HEK293T (cell line): ENCODE measurements at regions not wholly inside any gene's neighbourhood (a gene's known extent, or its start where the extent isn't known, plus 50 kb on each side); places are given as distances from the start of the nearest gene placed in this dataset.

Experiments
- CTCF ChIA-PET: fragments of 350-600 bp; formaldehyde crosslinking; extraction: SDS; loops from one replicate; lab custom pipeline; 2021; ENCODE audit warnings: antibody characterized with exemption, inconsistent platforms; lab: Yijun Ruan, JAX
- POLR2A ChIA-PET: fragments of 350-600 bp; formaldehyde crosslinking; extraction: SDS; loops from one replicate; lab custom pipeline; 2020; ENCODE audit warnings: antibody characterized with exemption, inconsistent platforms; lab: Yijun Ruan, JAX
- DNase-seq: peaks from one replicate; pipeline ENCODE4 v3.0.0; 2012; ENCODE audit warnings: mixed read lengths; ENCODE audit errors: extremely low spot score
- ARNT ChIP-seq: fragments of 450-650 bp; IDR thresholded peaks from 2 replicates; pipeline ENCODE4 v1.6.1; 2017; ENCODE audit warnings: mild to moderate bottlenecking
- BHLHE40 ChIP-seq: fragments of 450-650 bp; IDR thresholded peaks from 2 replicates; pipeline ENCODE4 v1.6.1; 2016; ENCODE audit warnings: mild to moderate bottlenecking, moderate library complexity, borderline replicate concordance
- CTBP1 ChIP-seq: fragments of 450-650 bp; IDR thresholded peaks from 2 replicates; pipeline ENCODE4 v1.6.1; 2016; ENCODE audit warnings: borderline replicate concordance
- ELF4 ChIP-seq: fragments of 450-650 bp; IDR thresholded peaks from 2 replicates; pipeline ENCODE4 v1.6.1; 2017; ENCODE audit warnings: antibody characterized with exemption
- FOXA1 ChIP-seq: fragments of 450-650 bp; IDR thresholded peaks from 2 replicates; pipeline ENCODE4 v1.6.1; 2016; ENCODE audit warnings: mild to moderate bottlenecking
- FOXK2 ChIP-seq: fragments of 450-650 bp; IDR thresholded peaks from 2 replicates; pipeline ENCODE4 v1.6.1; 2016; ENCODE audit warnings: mild to moderate bottlenecking
- FOXM1 ChIP-seq: fragments of 450-650 bp; IDR thresholded peaks from 2 replicates; pipeline ENCODE4 v1.6.1; 2017; ENCODE audit warnings: mild to moderate bottlenecking, borderline replicate concordance
- HDGF ChIP-seq: fragments of 450-650 bp; IDR thresholded peaks from 2 replicates; pipeline ENCODE4 v1.6.1; 2017; ENCODE audit warnings: antibody characterized with exemption, borderline replicate concordance
- L3MBTL2 ChIP-seq: fragments of 450-650 bp; conservative IDR thresholded peaks from 2 replicates; pipeline ENCODE4 v1.6.1; 2016; ENCODE audit warnings: mild to moderate bottlenecking
- LEF1 ChIP-seq: fragments of 450-650 bp; IDR thresholded peaks from 2 replicates; pipeline ENCODE4 v1.6.1; 2017; ENCODE audit warnings: mild to moderate bottlenecking, borderline replicate concordance
- NFRKB ChIP-seq: fragments of 450-650 bp; IDR thresholded peaks from 2 replicates; pipeline ENCODE4 v1.6.1; 2016; ENCODE audit warnings: mild to moderate bottlenecking, moderate library complexity
- PKNOX1 ChIP-seq: fragments of 450-650 bp; IDR thresholded peaks from 2 replicates; pipeline ENCODE4 v1.6.1; 2016
- SP1 ChIP-seq: fragments of 450-650 bp; IDR thresholded peaks from 2 replicates; pipeline ENCODE4 v1.6.1; 2017
- SUZ12 ChIP-seq: fragments of 450-650 bp; IDR thresholded peaks from 2 replicates; pipeline ENCODE4 v1.6.1; 2016; ENCODE audit warnings: mild to moderate bottlenecking
- TARDBP ChIP-seq: fragments of 450-650 bp; IDR thresholded peaks from 2 replicates; pipeline ENCODE4 v1.6.1; 2016
- ZNF384 ChIP-seq: fragments of 450-650 bp; IDR thresholded peaks from 2 replicates; pipeline ENCODE4 v1.6.1; 2016

- POLR2A ChIA-PET: no interaction called here
- no peak for DNase-seq
- TF ChIP-seq CTBP1 (no peak), FOXK2 (no peak), SUZ12 (no peak), L3MBTL2 (no peak), ARNT (no peak), ELF4 (no peak), FOXA1 (no peak), TARDBP (no peak), NFRKB (no peak), ZNF384 (no peak), BHLHE40 (no peak), LEF1 (no peak), SP1 (no peak), FOXM1 (no peak), HDGF (no peak), PKNOX1 (no peak)
- CTCF ChIA-PET: no interaction called here
These were observed 112.3 kb downstream of the GLUL start for GRCh38 chr1:182279302-182279701.

GRCh38 chr1:182278144-182279054 lies 113.2 kb downstream of the GLUL start:
- POLR2A ChIA-PET: no interaction called here
- CTCF ChIA-PET: no interaction called here
- DNase-seq: no peak
- no peak for TF ChIP-seq ELF4
- no peak for TF ChIP-seq NFRKB
- no peak for TF ChIP-seq ARNT
- no peak for TF ChIP-seq PKNOX1
- TF ChIP-seq FOXM1: no peak
- TF ChIP-seq HDGF: no peak
- no peak for TF ChIP-seq ZNF384
- TF ChIP-seq CTBP1: no peak

- DNase-seq: no peak
- TF ChIP-seq ELF4 (no peak), HDGF (no peak), ZNF384 (no peak), SP1 (no peak), FOXM1 (no peak), BHLHE40 (no peak), CTBP1 (no peak), FOXK2 (no peak), TARDBP (no peak), L3MBTL2 (no peak), FOXA1 (no peak), SUZ12 (no peak), ARNT (no peak), NFRKB (no peak)
- CTCF ChIA-PET: no interaction called here
- POLR2A ChIA-PET: no interaction called here
These were observed 116.3 kb downstream of the GLUL start for GRCh38 chr1:182275271-182275670.

- DNase-seq: no peak
- TF ChIP-seq PKNOX1 (no peak), FOXA1 (no peak), L3MBTL2 (no peak), HDGF (no peak), ARNT (no peak), FOXK2 (no peak), LEF1 (no peak), SUZ12 (no peak), SP1 (no peak), ELF4 (no peak), FOXM1 (no peak), TARDBP (no peak), BHLHE40 (no peak), ZNF384 (no peak), CTBP1 (no peak), NFRKB (no peak)
- ChIA-PET POLR2A (no interaction called here), CTCF (no interaction called here)
These were observed 117.0 kb downstream of the GLUL start for GRCh38 chr1:182274618-182275017.

GRCh38 chr1:182270731-182271130 lies 120.9 kb downstream of the GLUL start:
- TF ChIP-seq SUZ12: no peak
- TF ChIP-seq SP1: no peak
- no peak for TF ChIP-seq ZNF384
- no peak for TF ChIP-seq CTBP1
- TF ChIP-seq LEF1: no peak
- no peak for TF ChIP-seq L3MBTL2
- TF ChIP-seq ELF4: no peak
- no peak for TF ChIP-seq PKNOX1
- TF ChIP-seq NFRKB: no peak
- TF ChIP-seq BHLHE40: no peak
- no peak for TF ChIP-seq HDGF
- no peak for TF ChIP-seq FOXA1
- DNase-seq: no peak
- ChIA-PET POLR2A (no interaction called here), CTCF (no interaction called here)
